Transverse colon (tissue), 3 donors: ENCODE measurements at regions not wholly inside any gene's neighbourhood (a gene's known extent, or its start where the extent isn't known, plus 50 kb on each side); places are given as distances from the start of the nearest gene placed in this dataset.

Source experiments
- CTCF ChIP-seq, 5 experiments: fragments of 200-600 bp in 3 of 5; fragments of 450-650 bp in 2 of 5; sonication (generic) in 3 of 5; IDR thresholded peaks; 1 replicate in 2 of 5; 2 replicates in 3 of 5; pipeline ENCODE4 v1.5.1; 2016 to 2017; ENCODE audit warnings: antibody characterized with exemption in 5 of 5, inconsistent platforms in 3 of 5, mild to moderate bottlenecking in 2 of 5, moderate library complexity in 1 of 5
- POLR2A ChIP-seq: fragments of 450-650 bp; IDR thresholded peaks from one replicate; pipeline ENCODE4 v1.6.1; 2016; ENCODE audit warnings: antibody characterized with exemption, mild to moderate bottlenecking, moderate library complexity

GRCh38 chr16:54594601-54595391, 308.2 kb upstream of the IRX3 start:
- TF ChIP-seq CTCF (IDR thresholded peaks at IDR 0.05) (no peak), POLR2A (no peak)
